ENCODE measurements at regions not wholly inside any gene's neighbourhood (a gene's known extent, or its start where the extent isn't known, plus 50 kb on each side); places are given as distances from the start of the nearest gene placed in this dataset.

DNA sequence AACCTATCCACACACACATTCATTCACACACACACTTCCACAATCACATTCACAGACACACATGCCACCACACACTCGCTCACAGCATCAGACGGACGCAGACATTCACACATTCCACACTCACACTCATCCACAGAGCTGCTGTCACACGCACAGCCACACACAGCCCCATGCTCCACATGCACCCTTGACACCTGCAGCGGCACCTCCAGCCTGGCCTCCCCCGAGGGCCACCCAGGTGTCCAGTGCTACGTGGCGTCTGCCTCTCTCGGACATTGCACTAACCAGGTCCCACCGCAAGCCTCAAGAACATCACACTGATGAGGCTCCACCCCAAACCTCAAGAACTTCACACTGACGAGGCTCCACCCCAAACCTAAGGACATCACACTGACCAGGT, 155.2 kb downstream of the RBFOX3 start:
- H3K27ac ChIP-seq, result no peak overlapping the region
- TF ChIP-seq, protein P1, sequence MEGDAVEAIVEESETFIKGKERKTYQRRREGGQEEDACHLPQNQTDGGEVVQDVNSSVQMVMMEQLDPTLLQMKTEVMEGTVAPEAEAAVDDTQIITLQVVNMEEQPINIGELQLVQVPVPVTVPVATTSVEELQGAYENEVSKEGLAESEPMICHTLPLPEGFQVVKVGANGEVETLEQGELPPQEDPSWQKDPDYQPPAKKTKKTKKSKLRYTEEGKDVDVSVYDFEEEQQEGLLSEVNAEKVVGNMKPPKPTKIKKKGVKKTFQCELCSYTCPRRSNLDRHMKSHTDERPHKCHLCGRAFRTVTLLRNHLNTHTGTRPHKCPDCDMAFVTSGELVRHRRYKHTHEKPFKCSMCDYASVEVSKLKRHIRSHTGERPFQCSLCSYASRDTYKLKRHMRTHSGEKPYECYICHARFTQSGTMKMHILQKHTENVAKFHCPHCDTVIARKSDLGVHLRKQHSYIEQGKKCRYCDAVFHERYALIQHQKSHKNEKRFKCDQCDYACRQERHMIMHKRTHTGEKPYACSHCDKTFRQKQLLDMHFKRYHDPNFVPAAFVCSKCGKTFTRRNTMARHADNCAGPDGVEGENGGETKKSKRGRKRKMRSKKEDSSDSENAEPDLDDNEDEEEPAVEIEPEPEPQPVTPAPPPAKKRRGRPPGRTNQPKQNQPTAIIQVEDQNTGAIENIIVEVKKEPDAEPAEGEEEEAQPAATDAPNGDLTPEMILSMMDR (IDR thresholded peaks at IDR 0.05), result no peak
- no peaks in the 10 kb centered on the region for H3K9me3 ChIP-seq
- no peak for DNase-seq (ENCODE audit: low spot score)
- H3K4me1 ChIP-seq, result no peaks in the 10 kb centered on the region
- H3K36me3 ChIP-seq, result no peaks in the 10 kb centered on the region
- H3K27me3 ChIP-seq, result no peaks in the 10 kb centered on the region
- no peak overlapping the region for H3K4me3 ChIP-seq

GRCh38 chr17:79454826-79455225, 156.0 kb downstream of the RBFOX3 start:
- TF ChIP-seq, protein P1 (IDR thresholded peaks at IDR 0.05), result no peak
- no peaks in the 10 kb centered on the region for H3K4me1 ChIP-seq
- H3K36me3 ChIP-seq, result no peaks in the 10 kb centered on the region
- DNase-seq (ENCODE audit: low spot score), result no peak
- H3K4me3 ChIP-seq, result no peak overlapping the region
- H3K27me3 ChIP-seq, result no peaks in the 10 kb centered on the region
- H3K9me3 ChIP-seq, result no peaks in the 10 kb centered on the region
- H3K27ac ChIP-seq, result no peak overlapping the region

DNA sequence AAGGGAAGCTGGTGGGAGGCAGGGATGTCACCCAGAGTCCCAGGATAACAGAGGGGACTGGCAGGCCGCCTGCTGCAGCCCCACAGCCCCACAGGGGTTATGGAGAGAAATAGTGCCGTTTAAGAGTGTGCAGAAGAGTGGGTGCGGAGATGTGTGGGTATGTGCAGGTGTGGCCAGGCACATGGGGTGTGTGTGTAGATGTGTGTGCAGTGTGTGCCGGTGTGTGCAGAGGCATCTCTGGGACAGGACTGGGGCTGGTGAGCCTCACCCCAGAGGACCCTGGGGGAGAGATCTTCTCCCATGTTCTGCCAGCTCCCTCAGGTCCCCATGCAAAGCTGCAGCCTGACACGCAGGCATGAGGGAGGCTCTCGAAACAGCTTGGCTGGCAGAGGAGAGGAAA, 157.4 kb downstream of the RBFOX3 start:
- H3K4me3 ChIP-seq, result no peak overlapping the region
- no peaks in the 10 kb centered on the region for H3K27me3 ChIP-seq
- H3K9me3 ChIP-seq, result no peaks in the 10 kb centered on the region
- H3K27ac ChIP-seq, result no peak overlapping the region
- TF ChIP-seq, protein P1 (IDR thresholded peaks at IDR 0.05), result no peak
- DNase-seq (ENCODE audit: low spot score), result no peak
- no peaks in the 10 kb centered on the region for H3K4me1 ChIP-seq
- no peaks in the 10 kb centered on the region for H3K36me3 ChIP-seq

DNA sequence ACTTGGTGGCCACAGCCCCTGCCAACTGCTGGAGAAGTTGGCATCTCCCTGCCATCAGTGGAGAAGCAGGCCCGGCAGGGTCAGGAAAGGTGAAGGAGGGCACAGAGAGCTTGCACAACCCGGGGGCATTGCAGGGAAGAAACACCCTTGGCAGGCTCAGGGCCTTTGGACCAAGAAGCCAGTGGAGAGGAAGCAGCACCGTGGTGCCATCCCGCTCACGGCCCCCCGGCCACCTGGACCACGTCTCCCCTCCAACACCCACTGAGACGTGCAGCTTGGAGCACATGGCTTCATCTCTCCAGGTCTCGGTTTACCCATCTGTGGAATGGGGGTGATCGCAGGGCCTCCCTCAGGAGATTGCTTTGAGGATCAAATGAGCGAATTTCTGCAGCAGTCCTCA, 158.1 kb downstream of the RBFOX3 start:
- Histone ChIP-seq H3K27me3 (no peaks in the 10 kb centered on the region), H3K4me3 (no peak overlapping the region)
- no peak for DNase-seq (ENCODE audit: low spot score)

GRCh38 chr17:79451167-79451566, 159.7 kb downstream of the RBFOX3 start:
- no peak for DNase-seq (ENCODE audit: low spot score)
- H3K27ac ChIP-seq, result no peak overlapping the region
- TF ChIP-seq, protein P1 (IDR thresholded peaks at IDR 0.05), result no peak
- H3K27me3 ChIP-seq, result no peaks in the 10 kb centered on the region
- no peaks in the 10 kb centered on the region for H3K4me1 ChIP-seq
- H3K4me3 ChIP-seq, result no peak overlapping the region
- no peaks in the 10 kb centered on the region for H3K36me3 ChIP-seq
- no peaks in the 10 kb centered on the region for H3K9me3 ChIP-seq

More for the DNA sequence above, 158.1 kb downstream of the RBFOX3 start:
- H3K27ac ChIP-seq, result no peak overlapping the region
- H3K36me3 ChIP-seq, result no peaks in the 10 kb centered on the region
- H3K4me1 ChIP-seq, result no peaks in the 10 kb centered on the region
- TF ChIP-seq, protein P1 (IDR thresholded peaks at IDR 0.05), result no peak
- no peaks in the 10 kb centered on the region for H3K9me3 ChIP-seq

- Histone ChIP-seq H3K27me3 (no peaks in the 10 kb centered on the region), H3K9me3 (no peaks in the 10 kb centered on the region), H3K4me1 (no peaks in the 10 kb centered on the region), H3K4me3 (no peak overlapping the region), H3K27ac (no peak overlapping the region), H3K36me3 (no peaks in the 10 kb centered on the region)
- TF ChIP-seq, protein P1 (IDR thresholded peaks at IDR 0.05), result no peak
- DNase-seq (ENCODE audit: low spot score), result no peak
Measured at GRCh38 chr17:79446399-79447009, 164.3 kb downstream of the RBFOX3 start.
